Gastrocnemius medialis (tissue), 4 donors: ENCODE measurements at regions not wholly inside any gene's neighbourhood (a gene's known extent, or its start where the extent isn't known, plus 50 kb on each side); places are given as distances from the start of the nearest gene placed in this dataset.

Experiments used
- CTCF ChIP-seq, 5 experiments: fragments of 450-650 bp in 3 of 5; fragments of 200-600 bp in 2 of 5; sonication (generic) in 2 of 5; IDR thresholded peaks in 4 of 5; conservative IDR thresholded peaks in 1 of 5; 1 replicate in 4 of 5; 2 replicates in 1 of 5; pipeline ENCODE4 v1.5.1; 2016 to 2019; ENCODE audit warnings: antibody characterized with exemption in 5 of 5, mild to moderate bottlenecking in 3 of 5, moderate library complexity in 3 of 5
- POLR2A ChIP-seq, 2 donors: fragments of 450-650 bp; IDR thresholded peaks; one replicate each; pipeline ENCODE4 v1.6.1; 2017; ENCODE audit warnings: antibody characterized with exemption in 2 of 2, mild to moderate bottlenecking in 2 of 2, moderate library complexity in 2 of 2

GRCh38 chr18:77374446-77374805 lies 124.8 kb downstream of the GALR1 start:
- no peak for TF ChIP-seq CTCF (IDR thresholded peaks at IDR 0.05 in 4 of 5, conservative IDR thresholded peaks at IDR 0.05 in 1 of 5)
- no peak for TF ChIP-seq POLR2A (IDR thresholded peaks at IDR 0.05)
